Left lung (tissue), 4 donors: ENCODE measurements at regions not wholly inside any gene's neighbourhood (a gene's known extent, or its start where the extent isn't known, plus 50 kb on each side); places are given as distances from the start of the nearest gene placed in this dataset.

Experiments
- ATAC-seq: fragments of 200-7000 bp; cut with Tn5 transposase; one replicate; pipeline ENCODE4 v1.9.1; 2020; ENCODE audit warnings: moderate library complexity
- DNase-seq, 4 donors: peaks; one replicate each; pipeline ENCODE4 v3.0.0-alpha.2; 2013 to 2020
- H3K27ac ChIP-seq, 2 donors: fragments of 200-600 bp; sonication (generic) in 1 of 2; one replicate each; pipeline versions ENCODE4 v1.5.0 to v1.8.0; 2020 to 2021
- H3K27me3 ChIP-seq, 2 donors: fragments of 200-600 bp; sonication (generic) in 1 of 2; one replicate each; pipeline versions ENCODE4 v1.5.0 to v1.8.0; 2020 to 2021
- H3K36me3 ChIP-seq, 2 donors: fragments of 200-600 bp; sonication (generic) in 1 of 2; one replicate each; pipeline versions ENCODE4 v1.5.0 to v1.8.0; 2020 to 2021
- H3K4me1 ChIP-seq, 2 donors: fragments of 200-600 bp; one replicate each; pipeline ENCODE4 v1.8.0; 2021
- H3K4me3 ChIP-seq, 2 donors: fragments of 200-600 bp; sonication (generic) in 1 of 2; one replicate each; pipeline versions ENCODE4 v1.5.0 to v1.8.0; 2020 to 2021; ENCODE audit warnings: mild to moderate bottlenecking in 1 of 2
- H3K9me3 ChIP-seq, 2 donors: fragments of 200-600 bp; sonication (generic) in 1 of 2; one replicate each; pipeline versions ENCODE4 v1.5.0 to v1.8.0; 2020 to 2021
- intact Hi-C, 2 donors: fragments of 100-400 bp; cut with DNase I; formaldehyde crosslinking; loops; one replicate each; pipeline versions ENCODE4 v1.11.2 to v1.14.2; 2022
- TF ChIP-seq, protein P1 (sequence below), 2 donors: fragments of 200-600 bp; sonication (generic) in 1 of 2; IDR thresholded peaks; one replicate each; pipeline versions ENCODE4 v1.5.0 to v1.8.0; 2021; ENCODE audit warnings: antibody characterized with exemption in 2 of 2
- donor health status: DM: no; HTN: yes; CAD: no.
- donor health status: DM: no; HTN: no; CAD: no.

DNA sequence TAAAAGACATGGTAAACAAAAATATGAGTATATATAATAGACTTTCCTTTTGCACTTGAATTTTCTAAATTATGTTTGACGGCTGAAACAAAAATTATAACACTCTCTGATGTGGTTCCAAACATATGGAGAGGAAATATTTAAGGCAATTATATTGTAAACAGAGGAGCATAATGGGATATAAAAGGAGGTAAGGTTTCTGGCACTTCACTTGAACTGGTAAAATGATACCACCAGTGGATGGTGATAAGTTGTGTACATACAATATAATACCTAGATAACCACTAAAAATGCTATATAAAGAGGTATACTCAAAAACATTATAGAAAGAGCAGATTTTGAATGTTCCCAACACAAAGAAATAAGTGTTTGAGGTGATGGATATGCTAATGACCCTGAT, 192.9 kb upstream of the RAD23B start:
- Histone ChIP-seq H3K4me1 (no peaks in the 10 kb centered on the region), H3K27ac (no peak overlapping the region), H3K4me3 (no peak overlapping the region), H3K27me3 (no peaks in the 10 kb centered on the region), H3K9me3 (no peaks in the 10 kb centered on the region), H3K36me3 (no peaks in the 10 kb centered on the region)
- ATAC-seq (no peak), DNase-seq (no peak)
- intact Hi-C loops = no loop called here
- TF ChIP-seq, protein P1, sequence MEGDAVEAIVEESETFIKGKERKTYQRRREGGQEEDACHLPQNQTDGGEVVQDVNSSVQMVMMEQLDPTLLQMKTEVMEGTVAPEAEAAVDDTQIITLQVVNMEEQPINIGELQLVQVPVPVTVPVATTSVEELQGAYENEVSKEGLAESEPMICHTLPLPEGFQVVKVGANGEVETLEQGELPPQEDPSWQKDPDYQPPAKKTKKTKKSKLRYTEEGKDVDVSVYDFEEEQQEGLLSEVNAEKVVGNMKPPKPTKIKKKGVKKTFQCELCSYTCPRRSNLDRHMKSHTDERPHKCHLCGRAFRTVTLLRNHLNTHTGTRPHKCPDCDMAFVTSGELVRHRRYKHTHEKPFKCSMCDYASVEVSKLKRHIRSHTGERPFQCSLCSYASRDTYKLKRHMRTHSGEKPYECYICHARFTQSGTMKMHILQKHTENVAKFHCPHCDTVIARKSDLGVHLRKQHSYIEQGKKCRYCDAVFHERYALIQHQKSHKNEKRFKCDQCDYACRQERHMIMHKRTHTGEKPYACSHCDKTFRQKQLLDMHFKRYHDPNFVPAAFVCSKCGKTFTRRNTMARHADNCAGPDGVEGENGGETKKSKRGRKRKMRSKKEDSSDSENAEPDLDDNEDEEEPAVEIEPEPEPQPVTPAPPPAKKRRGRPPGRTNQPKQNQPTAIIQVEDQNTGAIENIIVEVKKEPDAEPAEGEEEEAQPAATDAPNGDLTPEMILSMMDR (IDR thresholded peaks at IDR 0.05) = no peak

DNA sequence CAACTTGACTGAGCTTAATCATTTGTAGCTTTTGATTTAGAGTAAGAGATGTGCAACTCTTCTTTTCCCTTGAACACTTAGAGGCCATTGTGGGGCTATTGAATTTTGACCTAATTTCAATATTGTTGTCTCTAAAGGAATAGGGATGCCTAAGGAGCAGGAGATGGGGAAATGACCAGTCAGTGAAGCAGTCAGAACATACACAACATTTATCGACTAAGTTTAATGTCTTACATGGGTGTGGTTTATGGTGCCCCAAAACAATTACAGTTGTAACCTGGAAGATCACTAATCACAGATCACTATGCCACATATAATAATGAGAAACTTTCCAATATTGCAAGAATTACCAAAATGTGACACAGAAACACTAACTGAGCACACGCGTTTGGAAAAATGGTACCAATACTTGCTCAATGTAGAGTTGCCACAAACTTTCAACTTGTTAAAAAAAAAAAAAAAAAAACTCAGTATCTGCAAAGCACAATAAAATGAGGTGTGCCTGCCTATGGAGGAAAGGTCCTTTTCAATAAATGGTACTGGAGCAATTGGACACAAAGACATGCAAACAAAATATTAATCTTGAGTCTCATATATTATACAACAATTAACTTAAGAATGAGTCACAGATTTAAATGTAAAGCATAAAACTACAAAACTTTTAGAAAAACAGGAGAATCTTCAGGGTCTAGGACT, 189.6 kb upstream of the RAD23B start:
- Histone ChIP-seq H3K4me3 (no peak overlapping the region), H3K36me3 (no peaks in the 10 kb centered on the region), H3K4me1 (no peaks in the 10 kb centered on the region), H3K27me3 (no peaks in the 10 kb centered on the region), H3K9me3 (no peaks in the 10 kb centered on the region), H3K27ac (no peak overlapping the region)
- TF ChIP-seq, protein P1 (IDR thresholded peaks at IDR 0.05) = no peak
- ATAC-seq (no peak), DNase-seq (no peak)
- intact Hi-C loops = no loop called here

- TF ChIP-seq, protein P1 (IDR thresholded peaks at IDR 0.05) = no peak
- intact Hi-C loops = no loop called here
- no peaks in the 10 kb centered on the region for H3K36me3 ChIP-seq
- DNase-seq (no peak), ATAC-seq (no peak)
- no peak overlapping the region for H3K4me3 ChIP-seq
- H3K9me3 ChIP-seq = no peaks in the 10 kb centered on the region
- H3K27me3 ChIP-seq = no peaks in the 10 kb centered on the region
- H3K4me1 ChIP-seq = no peaks in the 10 kb centered on the region
- H3K27ac ChIP-seq = no peak overlapping the region
Observed at GRCh38 chr9:107094370-107094769, 188.7 kb upstream of the RAD23B start.

GRCh38 chr9:107100591-107100990, 182.5 kb upstream of the RAD23B start:
- no peak for ATAC-seq
- peak in 1 of 4 donors; percentile 13 for DNase-seq

DNA sequence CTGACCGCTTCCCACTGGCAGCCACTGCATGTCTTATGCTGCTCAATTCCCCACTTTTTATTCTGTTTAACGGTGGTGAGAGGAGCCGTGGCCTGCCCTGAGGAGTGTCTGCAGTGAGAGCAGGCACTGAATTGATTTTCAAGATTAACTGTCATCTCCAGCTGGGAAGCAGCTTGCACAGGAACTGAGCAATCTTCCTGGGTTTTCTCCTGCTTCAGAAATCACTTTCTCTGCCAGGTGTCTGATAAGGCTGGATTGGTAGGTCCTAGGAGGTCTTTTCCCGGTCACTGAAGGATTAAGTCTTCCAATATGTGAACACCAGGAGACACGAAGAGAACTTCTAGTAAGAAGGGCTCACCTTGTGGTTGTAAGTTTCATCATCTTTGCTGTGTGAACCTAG, 181.1 kb upstream of the RAD23B start:
- H3K9me3 ChIP-seq = no peaks in the 10 kb centered on the region
- H3K27me3 ChIP-seq = no peaks in the 10 kb centered on the region
- H3K36me3 ChIP-seq = no peaks in the 10 kb centered on the region
- ATAC-seq (no peak), DNase-seq (peak in 1 of 4 donors; percentile 31)
- no peak overlapping the region for H3K4me3 ChIP-seq
- intact Hi-C loops = no loop called here
- H3K27ac ChIP-seq = no peak overlapping the region
- H3K4me1 ChIP-seq = no peaks in the 10 kb centered on the region
- TF ChIP-seq, protein P1 (IDR thresholded peaks at IDR 0.05) = no peak

More at GRCh38 chr9:107100591-107100990, 182.5 kb upstream of the RAD23B start:
- Histone ChIP-seq H3K4me1 (no peaks in the 10 kb centered on the region), H3K9me3 (no peaks in the 10 kb centered on the region), H3K27ac (no peak overlapping the region), H3K36me3 (no peaks in the 10 kb centered on the region), H3K27me3 (no peaks in the 10 kb centered on the region), H3K4me3 (no peak overlapping the region)
- intact Hi-C loops = no loop called here
- TF ChIP-seq, protein P1 (IDR thresholded peaks at IDR 0.05) = no peak
